Astrocyte (in vitro differentiated cells and primary cell): ENCODE measurements at regions not wholly inside any gene's neighbourhood (a gene's known extent, or its start where the extent isn't known, plus 50 kb on each side); places are given as distances from the start of the nearest gene placed in this dataset.

Experiments used
- DNase-seq: peaks from one replicate; pipeline ENCODE4 v3.0.0-alpha.2; 2010; ENCODE audit warnings: low read depth
- FAIRE-seq: peaks from 2 replicates; lab custom pipeline; 2011; peaks lifted over from hg19 to GRCh38; lab: Jason Lieb, UNC
- H2AFZ ChIP-seq: 2 replicates; pipeline ENCODE4 v1.6.0; 2012; ENCODE audit warnings: low read depth, low read length, inconsistent platforms
- H3K27ac ChIP-seq: 2 replicates; pipeline ENCODE4 v1.5.1; 2011; ENCODE audit warnings: low read depth, low read length, inconsistent platforms
- H3K27me3 ChIP-seq: 2 replicates; pipeline ENCODE4 v1.6.0; 2011; ENCODE audit warnings: low read length, inconsistent platforms; ENCODE audit not compliant: insufficient read depth
- H3K36me3 ChIP-seq: 2 replicates; pipeline ENCODE4 v1.5.1; 2011; ENCODE audit warnings: low read length, inconsistent platforms; ENCODE audit not compliant: insufficient read depth
- H3K4me1 ChIP-seq: 2 replicates; pipeline ENCODE4 v1.5.1; 2011; ENCODE audit warnings: low read length, inconsistent platforms; ENCODE audit not compliant: insufficient read depth
- H3K4me2 ChIP-seq: 2 replicates; pipeline ENCODE4 v1.6.0; 2012; ENCODE audit warnings: low read length, inconsistent platforms
- H3K4me3 ChIP-seq: 2 replicates; pipeline ENCODE4 v1.5.1; 2011; ENCODE audit warnings: low read depth, mild to moderate bottlenecking, low read length, inconsistent platforms; ENCODE audit not compliant: insufficient read depth
- H3K79me2 ChIP-seq: 2 replicates; pipeline ENCODE4 v1.6.0; 2012; ENCODE audit warnings: mild to moderate bottlenecking, low read length, inconsistent platforms; ENCODE audit not compliant: insufficient read depth
- H3K9ac ChIP-seq: 2 replicates; pipeline ENCODE4 v1.6.0; 2012; ENCODE audit warnings: mild to moderate bottlenecking, low read length, inconsistent platforms
- H3K9me3 ChIP-seq: 2 replicates; pipeline ENCODE4 v1.5.1; 2012; ENCODE audit warnings: low read depth, mild to moderate bottlenecking, low read length, inconsistent platforms; ENCODE audit not compliant: insufficient read depth
- H4K20me1 ChIP-seq: 2 replicates; pipeline ENCODE4 v1.6.0; 2012; ENCODE audit warnings: low read length, inconsistent platforms; ENCODE audit not compliant: insufficient read depth
- H3K27ac Mint-ChIP-seq: one replicate; pipeline ENCODE4 v1.8.0; 2021; ENCODE audit warnings: mild to moderate bottlenecking, mixed read lengths; ENCODE audit not compliant: unreplicated experiment
- H3K27me3 Mint-ChIP-seq: one replicate; pipeline ENCODE4 v1.8.0; 2021; ENCODE audit warnings: low read depth, mixed read lengths; ENCODE audit not compliant: unreplicated experiment
- H3K36me3 Mint-ChIP-seq: one replicate; pipeline ENCODE4 v1.8.0; 2021; ENCODE audit warnings: low read depth, mixed read lengths; ENCODE audit not compliant: unreplicated experiment
- H3K4me1 Mint-ChIP-seq: one replicate; pipeline ENCODE4 v1.8.0; 2021; ENCODE audit warnings: low read depth, mixed read lengths; ENCODE audit not compliant: unreplicated experiment
- H3K4me3 Mint-ChIP-seq: one replicate; pipeline ENCODE4 v1.8.0; 2021; ENCODE audit warnings: mild to moderate bottlenecking, moderate library complexity, mixed read lengths; ENCODE audit not compliant: unreplicated experiment
- H3K9me3 Mint-ChIP-seq: one replicate; pipeline ENCODE4 v1.8.0; 2021; ENCODE audit warnings: mild to moderate bottlenecking, mixed read lengths; ENCODE audit not compliant: unreplicated experiment
- CTCF ChIP-seq: IDR thresholded peaks from 2 replicates; pipeline ENCODE4 v1.5.1; 2011; ENCODE audit warnings: low read depth, mild to moderate bottlenecking, inconsistent platforms, low read length, moderate library complexity; ENCODE audit not compliant: insufficient read depth
- EZH2 ChIP-seq: IDR thresholded peaks from 2 replicates; pipeline ENCODE4 v1.6.1; 2012; ENCODE audit warnings: mild to moderate bottlenecking, low read length, inconsistent platforms; ENCODE audit not compliant: insufficient read depth

DNA sequence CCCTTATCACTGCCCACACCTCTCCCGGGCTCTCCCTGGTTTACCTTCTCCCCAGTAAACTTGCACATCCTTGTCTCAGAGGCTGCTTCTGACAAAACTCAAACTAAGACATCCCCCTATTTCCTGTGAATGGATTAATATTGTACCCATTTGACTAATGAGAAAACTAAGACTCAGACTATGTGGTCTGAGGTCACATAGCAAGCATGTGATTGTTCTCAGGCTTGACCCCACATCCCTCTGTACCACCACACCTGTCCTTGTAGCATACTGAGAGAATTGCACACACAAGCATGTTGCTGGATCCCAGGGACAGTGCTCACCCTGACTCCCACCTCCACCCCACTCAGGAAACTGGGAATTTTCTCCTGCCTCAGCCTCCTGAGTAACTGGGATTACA lies 90.7 kb upstream of the HES1 start:
- Mint-ChIP-seq H3K4me3 (no peak overlapping the region), H3K27me3 (peaks cover 37% of the 10 kb centered on the region), H3K4me1 (peaks cover 22% of the 10 kb centered on the region), H3K27ac (no peak overlapping the region), H3K36me3 (peaks cover 3% of the 10 kb centered on the region), H3K9me3 (peaks cover 7% of the 10 kb centered on the region)
- Histone ChIP-seq H3K9ac (no peak overlapping the region), H3K4me2 (no peak overlapping the region), H4K20me1 (no peaks in the 10 kb centered on the region), H3K4me1 (peaks cover 29% of the 10 kb centered on the region), H3K79me2 (no peaks in the 10 kb centered on the region), H3K27ac (no peak overlapping the region), H3K36me3 (no peaks in the 10 kb centered on the region), H3K4me3 (no peak overlapping the region), H2AFZ (no peak overlapping the region), H3K9me3 (peaks cover 1% of the 10 kb centered on the region), H3K27me3 (no peaks in the 10 kb centered on the region)
- DNase-seq (no peak), FAIRE-seq (no peak)
- TF ChIP-seq CTCF, result no peak
- no peak for TF ChIP-seq EZH2

GRCh38 chr3:194045919-194046318 lies 90.0 kb upstream of the HES1 start:
- no peaks in the 10 kb centered on the region for H4K20me1 ChIP-seq
- FAIRE-seq (no peak), DNase-seq (no peak)
- no peaks in the 10 kb centered on the region for H3K27me3 ChIP-seq
- peaks cover 6% of the 10 kb centered on the region for H3K9me3 ChIP-seq
- H3K9me3 Mint-ChIP-seq, result peaks cover 13% of the 10 kb centered on the region
- H2AFZ ChIP-seq, result no peak overlapping the region
- H3K27ac ChIP-seq, result no peak overlapping the region
- no peak overlapping the region for H3K9ac ChIP-seq
- no peak overlapping the region for H3K4me2 ChIP-seq
- H3K27ac Mint-ChIP-seq, result no peak overlapping the region
- H3K4me1 ChIP-seq, result peaks cover 23% of the 10 kb centered on the region
- peaks cover 22% of the 10 kb centered on the region for H3K4me1 Mint-ChIP-seq
- no peaks in the 10 kb centered on the region for H3K79me2 ChIP-seq
- H3K36me3 ChIP-seq, result no peaks in the 10 kb centered on the region
- no peak overlapping the region for H3K4me3 ChIP-seq
- H3K36me3 Mint-ChIP-seq, result peaks cover 3% of the 10 kb centered on the region
- peaks cover 42% of the 10 kb centered on the region for H3K27me3 Mint-ChIP-seq
- no peak overlapping the region for H3K4me3 Mint-ChIP-seq
- TF ChIP-seq CTCF (no peak), EZH2 (no peak)

DNA sequence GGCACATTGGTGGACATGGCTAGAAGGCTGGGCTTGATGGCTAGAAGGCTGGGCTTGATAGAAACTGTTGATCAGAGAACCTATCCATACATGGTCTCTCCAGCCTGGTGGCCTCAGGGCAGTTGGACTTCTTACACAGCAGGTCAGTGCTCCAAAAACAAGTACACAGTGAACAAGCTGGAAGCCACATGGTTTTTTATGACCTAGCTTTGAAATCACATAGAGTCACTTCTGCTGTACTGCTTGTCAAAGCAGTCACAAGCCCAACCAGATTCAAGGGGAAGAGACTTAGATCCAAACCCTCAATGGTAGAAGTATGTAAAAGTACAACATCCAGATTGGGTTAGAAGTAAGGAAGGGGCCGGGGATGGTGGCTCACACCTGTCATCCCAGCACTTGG lies 89.4 kb upstream of the HES1 start:
- DNase-seq, result no peak
- no peak overlapping the region for H3K27ac ChIP-seq
- H3K79me2 ChIP-seq, result no peaks in the 10 kb centered on the region
- H3K9me3 ChIP-seq, result peaks cover 12% of the 10 kb centered on the region
- no peaks in the 10 kb centered on the region for H3K27me3 ChIP-seq
- H4K20me1 ChIP-seq, result no peaks in the 10 kb centered on the region
- no peak overlapping the region for H2AFZ ChIP-seq
- Mint-ChIP-seq H3K27ac (no peak overlapping the region), H3K4me1 (peaks cover 22% of the 10 kb centered on the region), H3K36me3 (peaks cover 3% of the 10 kb centered on the region), H3K27me3 (peaks cover 45% of the 10 kb centered on the region), H3K9me3 (peaks cover 18% of the 10 kb centered on the region), H3K4me3 (no peak overlapping the region)
- TF ChIP-seq EZH2 (no peak), CTCF (no peak)
- FAIRE-seq, result no peak
- no peak overlapping the region for H3K4me3 ChIP-seq
- H3K9ac ChIP-seq, result no peak overlapping the region
- H3K36me3 ChIP-seq, result no peaks in the 10 kb centered on the region
- H3K4me1 ChIP-seq, result peaks cover 22% of the 10 kb centered on the region
- H3K4me2 ChIP-seq, result no peak overlapping the region
